ENCODE measurements at regions not wholly inside any gene's neighbourhood (a gene's known extent, or its start where the extent isn't known, plus 50 kb on each side); places are given as distances from the start of the nearest gene placed in this dataset.

- DNase-seq, result no peak
Observed at GRCh38 chr2:196445991-196446390, 193.5 kb upstream of the CCDC150 start.

- DNase-seq, result no peak
Observed at GRCh38 chr2:196448407-196449079, 191.0 kb upstream of the CCDC150 start.

GRCh38 chr2:196449083-196449482, 190.4 kb upstream of the CCDC150 start:
- no peak for DNase-seq

GRCh38 chr2:196452758-196453157, 186.8 kb upstream of the CCDC150 start:
- no peak for DNase-seq

GRCh38 chr2:196453613-196454047, 185.9 kb upstream of the CCDC150 start:
- DNase-seq, result no peak

GRCh38 chr2:196454492-196454891, 185.0 kb upstream of the CCDC150 start:
- DNase-seq, result no peak

GRCh38 chr2:196459539-196459938, 180.0 kb upstream of the CCDC150 start:
- DNase-seq, result no peak

GRCh38 chr2:196463706-196464105, 175.8 kb upstream of the CCDC150 start:
- DNase-seq, result no peak

GRCh38 chr2:196464311-196464710, 175.2 kb upstream of the CCDC150 start:
- no peak for DNase-seq

- no peak for DNase-seq
Observed at GRCh38 chr2:196466581-196466980, 172.9 kb upstream of the CCDC150 start.

- DNase-seq, result peak in 1 of 2 experiments; percentile 12
Observed at GRCh38 chr2:196468394-196468793, 171.1 kb upstream of the CCDC150 start.

GRCh38 chr2:196473617-196474016, 165.9 kb upstream of the CCDC150 start:
- DNase-seq, result no peak

GRCh38 chr2:196475611-196476010, 163.9 kb upstream of the CCDC150 start:
- DNase-seq, result no peak

- DNase-seq, result no peak
Observed at GRCh38 chr2:196478588-196478987, 160.9 kb upstream of the CCDC150 start.

- no peak for DNase-seq
Observed at GRCh38 chr2:196479350-196479749, 160.2 kb upstream of the CCDC150 start.

- no peak for DNase-seq
Observed at GRCh38 chr2:196480653-196481323, 158.7 kb upstream of the CCDC150 start.

- no peak for DNase-seq
Observed at GRCh38 chr2:196481324-196481697, 158.2 kb upstream of the CCDC150 start.

GRCh38 chr2:196482119-196483065, 157.1 kb upstream of the CCDC150 start:
- no peak for DNase-seq

GRCh38 chr2:196486146-196486545, 153.4 kb upstream of the CCDC150 start:
- no peak for DNase-seq

GRCh38 chr2:196487417-196487816, 152.1 kb upstream of the CCDC150 start:
- DNase-seq, result no peak

- no peak for DNase-seq
Observed at GRCh38 chr2:196489371-196489770, 150.1 kb upstream of the CCDC150 start.

- DNase-seq, result no peak
Observed at GRCh38 chr2:196492946-196493345, 146.6 kb upstream of the CCDC150 start.

- no peak for DNase-seq
Observed at GRCh38 chr2:196498962-196499361, 140.6 kb upstream of the CCDC150 start.

GRCh38 chr2:196499686-196500085, 139.8 kb upstream of the CCDC150 start:
- DNase-seq, result no peak

Data from NCI-H187 (cell line).